Uterus (tissue), 2 donors: ENCODE measurements at regions not wholly inside any gene's neighbourhood (a gene's known extent, or its start where the extent isn't known, plus 50 kb on each side); places are given as distances from the start of the nearest gene placed in this dataset.

Experiments
- POLR2A ChIP-seq, 2 donors: fragments of 450-650 bp; IDR thresholded peaks; one replicate each; pipeline ENCODE4 v1.6.1; 2016; ENCODE audit warnings: antibody characterized with exemption in 2 of 2, mild to moderate bottlenecking in 1 of 2, moderate library complexity in 1 of 2
- TF ChIP-seq, protein P1 (sequence below), 4 experiments: fragments of 200-600 bp in 2 of 4; fragments of 450-650 bp in 2 of 4; sonication (generic) in 2 of 4; IDR thresholded peaks; one replicate each; pipeline ENCODE4 v1.5.1; 2016 to 2019; ENCODE audit warnings: antibody characterized with exemption in 4 of 4, mild to moderate bottlenecking in 2 of 4, moderate library complexity in 1 of 4

DNA sequence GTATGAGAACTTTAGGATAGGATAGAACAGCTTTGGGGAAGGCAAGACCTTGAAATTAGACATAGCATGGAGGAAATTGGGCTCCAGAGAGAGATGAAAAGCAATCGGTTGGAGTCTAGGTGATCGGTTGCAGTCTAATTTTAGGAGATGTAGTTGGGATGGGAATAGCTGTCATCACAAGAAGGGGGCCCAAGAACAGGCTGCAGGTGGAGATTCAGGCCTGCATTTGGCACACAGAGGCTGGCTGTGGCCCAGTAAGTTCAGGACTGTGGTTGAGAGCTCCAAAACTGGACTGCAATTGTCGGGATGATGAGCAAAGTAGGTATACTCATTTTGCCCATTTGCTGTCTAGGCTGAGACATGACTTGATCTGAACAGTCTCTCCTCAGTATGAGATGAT lies 301.3 kb upstream of the B3GALT2 start:
- TF ChIP-seq, protein P1, sequence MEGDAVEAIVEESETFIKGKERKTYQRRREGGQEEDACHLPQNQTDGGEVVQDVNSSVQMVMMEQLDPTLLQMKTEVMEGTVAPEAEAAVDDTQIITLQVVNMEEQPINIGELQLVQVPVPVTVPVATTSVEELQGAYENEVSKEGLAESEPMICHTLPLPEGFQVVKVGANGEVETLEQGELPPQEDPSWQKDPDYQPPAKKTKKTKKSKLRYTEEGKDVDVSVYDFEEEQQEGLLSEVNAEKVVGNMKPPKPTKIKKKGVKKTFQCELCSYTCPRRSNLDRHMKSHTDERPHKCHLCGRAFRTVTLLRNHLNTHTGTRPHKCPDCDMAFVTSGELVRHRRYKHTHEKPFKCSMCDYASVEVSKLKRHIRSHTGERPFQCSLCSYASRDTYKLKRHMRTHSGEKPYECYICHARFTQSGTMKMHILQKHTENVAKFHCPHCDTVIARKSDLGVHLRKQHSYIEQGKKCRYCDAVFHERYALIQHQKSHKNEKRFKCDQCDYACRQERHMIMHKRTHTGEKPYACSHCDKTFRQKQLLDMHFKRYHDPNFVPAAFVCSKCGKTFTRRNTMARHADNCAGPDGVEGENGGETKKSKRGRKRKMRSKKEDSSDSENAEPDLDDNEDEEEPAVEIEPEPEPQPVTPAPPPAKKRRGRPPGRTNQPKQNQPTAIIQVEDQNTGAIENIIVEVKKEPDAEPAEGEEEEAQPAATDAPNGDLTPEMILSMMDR (IDR thresholded peaks at IDR 0.05), result no peak
- TF ChIP-seq POLR2A (IDR thresholded peaks at IDR 0.05), result no peak
